ENCODE measurements at regions not wholly inside any gene's neighbourhood (a gene's known extent, or its start where the extent isn't known, plus 50 kb on each side); places are given as distances from the start of the nearest gene placed in this dataset.

GRCh38 chr11:134879341-134879740, 467.3 kb upstream of the B3GAT1 start:
- no peak for ATAC-seq
- no peak overlapping the region for H3K27ac Mint-ChIP-seq

GRCh38 chr11:134878785-134879184, 466.7 kb upstream of the B3GAT1 start:
- no peak overlapping the region for H3K27ac Mint-ChIP-seq
- peaks cover 85% of the 10 kb centered on the region for H3K27me3 Mint-ChIP-seq
- no peak overlapping the region for H3K4me3 Mint-ChIP-seq
- DNase-seq (no peak), ATAC-seq (no peak)
- no peaks in the 10 kb centered on the region for H3K4me1 Mint-ChIP-seq
- H3K9me3 ChIP-seq (ENCODE audit: control insufficient read depth, low read length, poor library complexity, severe bottlenecking), result no peaks in the 10 kb centered on the region
- peaks cover 6% of the 10 kb centered on the region for H3K36me3 Mint-ChIP-seq (ENCODE audit: low read depth)

More at GRCh38 chr11:134879341-134879740, 467.3 kb upstream of the B3GAT1 start:
- DNase-seq, result no peak
- peaks cover 6% of the 10 kb centered on the region for H3K36me3 Mint-ChIP-seq (ENCODE audit: low read depth)
- H3K9me3 ChIP-seq (ENCODE audit: control insufficient read depth, low read length, poor library complexity, severe bottlenecking), result no peaks in the 10 kb centered on the region
- no peak overlapping the region for H3K4me3 Mint-ChIP-seq
- H3K27me3 Mint-ChIP-seq, result peaks cover 84% of the 10 kb centered on the region
- peaks cover 2% of the 10 kb centered on the region for H3K4me1 Mint-ChIP-seq

- Mint-ChIP-seq H3K27ac (no peak overlapping the region), H3K4me3 (no peak overlapping the region), H3K27me3 (peaks cover 74% of the 10 kb centered on the region), H3K4me1 (no peaks in the 10 kb centered on the region), H3K36me3 (ENCODE audit: low read depth) (peaks cover 6% of the 10 kb centered on the region)
- ATAC-seq, result no peak
- no peaks in the 10 kb centered on the region for H3K9me3 ChIP-seq (ENCODE audit: control insufficient read depth, low read length, poor library complexity, severe bottlenecking)
- DNase-seq, result no peak
These were observed 464.2 kb upstream of the B3GAT1 start for GRCh38 chr11:134876226-134876625.

- no peak for ATAC-seq
- peaks cover 19% of the 10 kb centered on the region for H3K27me3 Mint-ChIP-seq
- no peak overlapping the region for H3K27ac Mint-ChIP-seq
- H3K4me3 Mint-ChIP-seq, result no peak overlapping the region
- H3K36me3 Mint-ChIP-seq (ENCODE audit: low read depth), result no peaks in the 10 kb centered on the region
- H3K4me1 Mint-ChIP-seq, result peaks cover 5% of the 10 kb centered on the region
- H3K9me3 ChIP-seq (ENCODE audit: control insufficient read depth, low read length, poor library complexity, severe bottlenecking), result no peaks in the 10 kb centered on the region
- DNase-seq, result no peak
These were observed 455.1 kb upstream of the B3GAT1 start for GRCh38 chr11:134866981-134867675.

GRCh38 chr11:134866215-134866614, 454.2 kb upstream of the B3GAT1 start:
- ATAC-seq (no peak), DNase-seq (no peak)
- H3K27me3 Mint-ChIP-seq, result peaks cover 16% of the 10 kb centered on the region
- peaks cover 5% of the 10 kb centered on the region for H3K4me1 Mint-ChIP-seq
- no peak overlapping the region for H3K27ac Mint-ChIP-seq
- no peaks in the 10 kb centered on the region for H3K36me3 Mint-ChIP-seq (ENCODE audit: low read depth)
- no peaks in the 10 kb centered on the region for H3K9me3 ChIP-seq (ENCODE audit: control insufficient read depth, low read length, poor library complexity, severe bottlenecking)
- no peak overlapping the region for H3K4me3 Mint-ChIP-seq

- H3K27ac Mint-ChIP-seq, result no peak overlapping the region
- no peak overlapping the region for H3K4me3 Mint-ChIP-seq
- H3K36me3 Mint-ChIP-seq (ENCODE audit: low read depth), result no peaks in the 10 kb centered on the region
- no peak for DNase-seq
- ATAC-seq, result no peak
- H3K27me3 Mint-ChIP-seq, result peaks cover 26% of the 10 kb centered on the region
- H3K4me1 Mint-ChIP-seq, result peaks cover 5% of the 10 kb centered on the region
- H3K9me3 ChIP-seq (ENCODE audit: control insufficient read depth, low read length, poor library complexity, severe bottlenecking), result no peaks in the 10 kb centered on the region
These were observed 452.9 kb upstream of the B3GAT1 start for GRCh38 chr11:134864968-134865305.

GRCh38 chr11:134864233-134864967, 452.4 kb upstream of the B3GAT1 start:
- H3K4me3 Mint-ChIP-seq, result no peak overlapping the region

GRCh38 chr11:134863294-134863693, 451.3 kb upstream of the B3GAT1 start:
- H3K36me3 Mint-ChIP-seq (ENCODE audit: low read depth), result no peaks in the 10 kb centered on the region

More at GRCh38 chr11:134864233-134864967, 452.4 kb upstream of the B3GAT1 start:
- DNase-seq (no peak), ATAC-seq (no peak)
- H3K9me3 ChIP-seq (ENCODE audit: control insufficient read depth, low read length, poor library complexity, severe bottlenecking), result no peaks in the 10 kb centered on the region
- H3K36me3 Mint-ChIP-seq (ENCODE audit: low read depth), result no peaks in the 10 kb centered on the region
- H3K27me3 Mint-ChIP-seq, result peaks cover 26% of the 10 kb centered on the region
- H3K4me1 Mint-ChIP-seq, result peaks cover 5% of the 10 kb centered on the region
- no peak overlapping the region for H3K27ac Mint-ChIP-seq

GRCh38 chr11:134862587-134863195, 450.6 kb upstream of the B3GAT1 start:
- peaks cover 27% of the 10 kb centered on the region for H3K27me3 Mint-ChIP-seq
- no peaks in the 10 kb centered on the region for H3K9me3 ChIP-seq (ENCODE audit: control insufficient read depth, low read length, poor library complexity, severe bottlenecking)
- no peaks in the 10 kb centered on the region for H3K4me1 Mint-ChIP-seq
- H3K4me3 Mint-ChIP-seq, result no peak overlapping the region
- H3K36me3 Mint-ChIP-seq (ENCODE audit: low read depth), result no peaks in the 10 kb centered on the region
- H3K27ac Mint-ChIP-seq, result no peak overlapping the region
- no peak for DNase-seq
- ATAC-seq, result no peak

More at GRCh38 chr11:134863294-134863693, 451.3 kb upstream of the B3GAT1 start:
- ATAC-seq (no peak), DNase-seq (no peak)
- Mint-ChIP-seq H3K27ac (no peak overlapping the region), H3K4me3 (no peak overlapping the region), H3K27me3 (peaks cover 31% of the 10 kb centered on the region), H3K4me1 (peaks cover 2% of the 10 kb centered on the region)
- H3K9me3 ChIP-seq (ENCODE audit: control insufficient read depth, low read length, poor library complexity, severe bottlenecking), result no peaks in the 10 kb centered on the region

- Mint-ChIP-seq H3K4me3 (no peak overlapping the region), H3K36me3 (ENCODE audit: low read depth) (no peaks in the 10 kb centered on the region), H3K27me3 (peaks cover 25% of the 10 kb centered on the region), H3K4me1 (no peaks in the 10 kb centered on the region), H3K27ac (no peak overlapping the region)
- ATAC-seq (no peak), DNase-seq (no peak)
- no peaks in the 10 kb centered on the region for H3K9me3 ChIP-seq (ENCODE audit: control insufficient read depth, low read length, poor library complexity, severe bottlenecking)
These were observed 450.1 kb upstream of the B3GAT1 start for GRCh38 chr11:134862105-134862502.

- no peaks in the 10 kb centered on the region for H3K9me3 ChIP-seq (ENCODE audit: control insufficient read depth, low read length, poor library complexity, severe bottlenecking)
- H3K36me3 Mint-ChIP-seq (ENCODE audit: low read depth), result no peaks in the 10 kb centered on the region
- no peak for ATAC-seq
- no peak for DNase-seq
- H3K4me3 Mint-ChIP-seq, result no peak overlapping the region
- H3K27me3 Mint-ChIP-seq, result peaks cover 20% of the 10 kb centered on the region
- no peaks in the 10 kb centered on the region for H3K4me1 Mint-ChIP-seq
- H3K27ac Mint-ChIP-seq, result no peak overlapping the region
These were observed 449.6 kb upstream of the B3GAT1 start for GRCh38 chr11:134861490-134862104.

- Mint-ChIP-seq H3K4me1 (no peaks in the 10 kb centered on the region), H3K27ac (no peak overlapping the region), H3K4me3 (no peak overlapping the region), H3K36me3 (ENCODE audit: low read depth) (no peaks in the 10 kb centered on the region), H3K27me3 (peaks cover 41% of the 10 kb centered on the region)
- ATAC-seq, result no peak
- H3K9me3 ChIP-seq (ENCODE audit: control insufficient read depth, low read length, poor library complexity, severe bottlenecking), result no peaks in the 10 kb centered on the region
- no peak for DNase-seq
These were observed 446.9 kb upstream of the B3GAT1 start for GRCh38 chr11:134858783-134859480.

GRCh38 chr11:134857035-134857434, 445.0 kb upstream of the B3GAT1 start:
- H3K36me3 Mint-ChIP-seq (ENCODE audit: low read depth), result no peaks in the 10 kb centered on the region
- H3K27ac Mint-ChIP-seq, result no peak overlapping the region
- no peaks in the 10 kb centered on the region for H3K4me1 Mint-ChIP-seq
- H3K4me3 Mint-ChIP-seq, result no peak overlapping the region
- H3K27me3 Mint-ChIP-seq, result peaks cover 56% of the 10 kb centered on the region
- ATAC-seq (no peak), DNase-seq (no peak)
- H3K9me3 ChIP-seq (ENCODE audit: control insufficient read depth, low read length, poor library complexity, severe bottlenecking), result no peaks in the 10 kb centered on the region

Measured in T-helper 17 cell (primary cell).